Lower lobe of right lung (tissue), 2 donors: ENCODE measurements at regions not wholly inside any gene's neighbourhood (a gene's known extent, or its start where the extent isn't known, plus 50 kb on each side); places are given as distances from the start of the nearest gene placed in this dataset.

Experiments
- ATAC-seq, 2 donors: fragments of 200-7000 bp; cut with Tn5 transposase; one replicate each; pipeline ENCODE4 v1.9.1; 2020 to 2022; ENCODE audit warnings: mild to moderate bottlenecking in 2 of 2, moderate library complexity in 2 of 2
- DNase-seq: peaks from one replicate; pipeline ENCODE4 v3.0.0-alpha.2; 2020
- H3K27ac ChIP-seq: fragments of 200-600 bp; one replicate; pipeline ENCODE4 v1.8.0; 2022
- H3K27me3 ChIP-seq: fragments of 200-600 bp; one replicate; pipeline ENCODE4 v1.8.0; 2022; ENCODE audit warnings: low read depth
- H3K36me3 ChIP-seq: fragments of 200-600 bp; one replicate; pipeline ENCODE4 v1.8.0; 2022; ENCODE audit warnings: mild to moderate bottlenecking
- H3K4me1 ChIP-seq: fragments of 200-600 bp; one replicate; pipeline ENCODE4 v1.8.0; 2022
- H3K4me3 ChIP-seq: fragments of 200-600 bp; one replicate; pipeline ENCODE4 v1.8.0; 2022; ENCODE audit warnings: mild to moderate bottlenecking
- H3K9me3 ChIP-seq: fragments of 200-600 bp; one replicate; pipeline ENCODE4 v1.8.0; 2022
- intact Hi-C: fragments of 100-400 bp; cut with DNase I; formaldehyde crosslinking; loops from one replicate; pipeline ENCODE4 v1.11.0; 2022
- TF ChIP-seq, protein P1 (sequence below): fragments of 200-600 bp; IDR thresholded peaks from one replicate; pipeline ENCODE4 v1.8.0; 2022; ENCODE audit warnings: antibody characterized with exemption, mild to moderate bottlenecking
- donor health status: DM: no; HTN: yes; CAD: no; lungs with severe emphysema.

DNA sequence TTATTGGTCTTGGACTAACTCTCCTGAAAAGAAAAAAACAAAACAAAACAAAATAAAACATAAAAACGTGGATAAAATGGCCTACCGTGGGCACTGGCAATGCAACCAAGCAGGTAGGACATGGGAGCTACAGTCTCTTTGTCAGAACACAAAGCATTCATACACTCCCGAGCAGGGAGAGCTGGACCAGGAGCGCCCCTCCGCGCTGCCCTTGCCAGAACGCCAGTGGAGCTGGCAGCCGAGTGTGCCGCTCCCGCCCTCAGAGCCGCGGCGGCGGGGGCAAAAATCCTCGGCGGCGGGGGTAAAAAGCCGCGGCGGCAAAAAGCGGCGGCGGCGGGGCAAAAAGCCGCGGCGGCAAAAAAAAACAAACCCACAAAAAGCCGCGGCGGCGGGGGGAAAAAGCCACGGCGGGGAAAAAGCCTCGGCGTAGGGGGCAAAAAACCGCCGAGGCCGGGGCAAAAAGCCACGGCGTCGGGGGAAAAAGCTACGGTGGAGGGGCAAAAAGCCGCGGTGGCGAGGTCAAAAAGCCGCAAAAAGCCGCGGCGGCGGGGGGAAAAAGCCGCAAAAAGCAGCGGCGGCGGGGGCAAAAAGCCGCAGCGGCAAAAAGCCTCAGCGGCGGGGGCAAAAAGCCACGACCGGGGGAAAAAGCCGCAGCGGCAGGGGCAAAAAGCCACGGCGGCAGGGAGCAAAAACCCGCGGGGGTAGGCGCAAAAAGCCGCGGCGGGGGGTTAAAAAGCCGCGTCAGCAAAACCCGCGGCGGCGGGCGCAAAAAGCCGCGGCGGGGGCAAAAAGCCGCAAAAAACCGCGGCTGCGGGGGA, 418.1 kb downstream of the ZNF716 start:
- no peaks in the 10 kb centered on the region for H3K36me3 ChIP-seq
- H3K4me3 ChIP-seq: peak overlapping the region; percentile 40
- H3K27me3 ChIP-seq: peaks cover 28% of the 10 kb centered on the region
- intact Hi-C loops: no loop called here
- H3K4me1 ChIP-seq: no peaks in the 10 kb centered on the region
- no peak overlapping the region for H3K27ac ChIP-seq
- TF ChIP-seq, protein P1, sequence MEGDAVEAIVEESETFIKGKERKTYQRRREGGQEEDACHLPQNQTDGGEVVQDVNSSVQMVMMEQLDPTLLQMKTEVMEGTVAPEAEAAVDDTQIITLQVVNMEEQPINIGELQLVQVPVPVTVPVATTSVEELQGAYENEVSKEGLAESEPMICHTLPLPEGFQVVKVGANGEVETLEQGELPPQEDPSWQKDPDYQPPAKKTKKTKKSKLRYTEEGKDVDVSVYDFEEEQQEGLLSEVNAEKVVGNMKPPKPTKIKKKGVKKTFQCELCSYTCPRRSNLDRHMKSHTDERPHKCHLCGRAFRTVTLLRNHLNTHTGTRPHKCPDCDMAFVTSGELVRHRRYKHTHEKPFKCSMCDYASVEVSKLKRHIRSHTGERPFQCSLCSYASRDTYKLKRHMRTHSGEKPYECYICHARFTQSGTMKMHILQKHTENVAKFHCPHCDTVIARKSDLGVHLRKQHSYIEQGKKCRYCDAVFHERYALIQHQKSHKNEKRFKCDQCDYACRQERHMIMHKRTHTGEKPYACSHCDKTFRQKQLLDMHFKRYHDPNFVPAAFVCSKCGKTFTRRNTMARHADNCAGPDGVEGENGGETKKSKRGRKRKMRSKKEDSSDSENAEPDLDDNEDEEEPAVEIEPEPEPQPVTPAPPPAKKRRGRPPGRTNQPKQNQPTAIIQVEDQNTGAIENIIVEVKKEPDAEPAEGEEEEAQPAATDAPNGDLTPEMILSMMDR: no peak
- no peaks in the 10 kb centered on the region for H3K9me3 ChIP-seq
- ATAC-seq (no peak), DNase-seq (peak; percentile 34)

DNA sequence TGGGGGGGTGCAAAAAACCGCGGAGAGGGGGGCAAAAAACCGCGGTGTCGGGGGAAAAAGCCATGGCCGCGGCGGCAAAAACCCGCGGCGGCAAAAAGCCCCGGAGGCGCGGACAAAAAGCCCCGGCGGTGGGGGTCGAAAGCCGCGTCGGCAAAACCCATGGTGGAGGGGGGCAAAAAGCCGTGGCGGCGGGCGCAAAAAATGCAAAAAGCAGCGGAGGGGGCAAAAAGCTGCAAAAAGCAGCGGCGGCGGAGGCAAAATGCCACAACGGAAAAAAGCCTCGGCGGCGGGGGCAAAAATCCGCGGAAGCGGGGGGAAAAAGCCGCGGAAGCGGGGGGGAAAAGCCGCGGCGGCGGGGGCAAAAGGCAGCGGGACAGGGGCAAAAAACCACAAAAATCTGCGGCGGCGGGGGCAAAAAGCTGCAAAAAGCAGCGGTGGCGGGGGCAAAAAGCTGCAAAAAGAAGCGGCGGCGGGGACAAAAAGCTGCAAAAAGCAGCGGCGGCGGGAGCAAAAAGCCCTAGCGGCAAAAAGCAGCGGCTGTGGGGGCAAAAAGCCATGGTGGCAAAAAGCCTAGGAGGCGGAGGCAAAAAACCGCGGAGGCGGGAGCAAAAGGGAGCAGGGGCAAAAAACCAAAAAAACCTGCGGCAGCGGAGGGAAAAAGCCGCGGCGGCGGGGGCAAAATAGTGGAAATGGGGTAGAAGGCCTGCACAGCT, 418.9 kb downstream of the ZNF716 start:
- Histone ChIP-seq H3K27me3 (peaks cover 28% of the 10 kb centered on the region), H3K27ac (no peak overlapping the region), H3K9me3 (no peaks in the 10 kb centered on the region), H3K4me1 (no peaks in the 10 kb centered on the region), H3K4me3 (peak overlapping the region; percentile 40), H3K36me3 (no peaks in the 10 kb centered on the region)
- intact Hi-C loops: no loop called here
- TF ChIP-seq, protein P1: no peak
- no peak for ATAC-seq
- DNase-seq: no peak
